Stimulated activated CD4-positive, alpha-beta T cell treated with anti-CD3 and anti-CD28 coated beads, Interleukin-1b, Interleukin-23, amount 100 ng/mL, for 48 hours (primary cell): ENCODE measurements at regions not wholly inside any gene's neighbourhood (a gene's known extent, or its start where the extent isn't known, plus 50 kb on each side); places are given as distances from the start of the nearest gene placed in this dataset.

Experiments used
- DNase-seq: peaks from one replicate; pipeline ENCODE4 v3.0.0-alpha.2; 2020

DNA sequence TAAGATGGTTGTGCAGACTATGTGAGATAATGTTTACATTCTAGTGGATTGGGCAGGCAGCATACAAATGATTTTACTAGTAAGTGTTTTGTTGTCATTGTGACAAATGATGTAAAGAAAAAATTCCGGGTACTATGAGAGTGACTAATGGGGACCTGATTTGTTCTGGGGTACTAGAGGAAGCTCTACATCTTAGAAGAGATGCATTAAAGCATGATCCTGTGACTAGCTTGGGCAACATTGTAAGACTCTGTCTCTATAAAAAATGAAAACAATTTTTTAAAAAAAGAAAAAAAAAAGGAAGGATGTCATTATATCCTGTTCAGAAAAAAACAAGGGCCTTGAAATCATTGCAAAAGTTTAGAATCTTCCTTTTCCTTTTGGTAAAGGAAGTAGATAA lies 58.1 kb upstream of the MYRIP start:
- DNase-seq: no peak

DNA sequence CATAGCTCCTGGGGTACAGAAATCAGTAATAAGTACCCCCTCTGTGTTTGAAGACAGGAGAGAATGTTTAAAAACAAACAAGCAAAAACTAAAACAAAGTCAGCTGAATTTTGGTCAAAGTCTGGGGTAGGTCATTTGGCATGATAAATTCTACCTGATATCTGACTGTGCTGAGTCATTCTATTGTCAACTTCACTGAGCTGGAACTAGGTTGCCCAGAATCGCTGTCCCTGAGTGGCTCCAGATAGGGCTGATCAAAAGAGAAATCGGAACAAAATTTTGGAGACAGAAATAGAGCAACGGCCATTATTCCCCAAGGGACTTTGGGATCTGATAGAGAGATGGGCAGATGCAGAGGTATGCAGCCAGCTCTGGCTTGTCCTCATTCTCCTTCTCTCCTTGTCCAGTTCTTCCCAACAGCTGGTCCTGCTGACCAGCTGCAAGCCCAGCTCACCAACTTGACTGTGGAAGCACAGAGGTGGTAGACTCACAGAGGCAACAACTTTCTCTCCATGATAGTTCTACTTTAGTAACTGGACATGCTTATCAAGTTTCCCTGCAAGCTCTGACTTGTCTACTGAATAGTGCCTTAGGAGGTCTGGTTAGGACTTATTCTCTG lies 57.3 kb upstream of the MYRIP start:
- no peak for DNase-seq

- no peak for DNase-seq
Measured at GRCh38 chr3:39752751-39753150, 56.7 kb upstream of the MYRIP start.

DNA sequence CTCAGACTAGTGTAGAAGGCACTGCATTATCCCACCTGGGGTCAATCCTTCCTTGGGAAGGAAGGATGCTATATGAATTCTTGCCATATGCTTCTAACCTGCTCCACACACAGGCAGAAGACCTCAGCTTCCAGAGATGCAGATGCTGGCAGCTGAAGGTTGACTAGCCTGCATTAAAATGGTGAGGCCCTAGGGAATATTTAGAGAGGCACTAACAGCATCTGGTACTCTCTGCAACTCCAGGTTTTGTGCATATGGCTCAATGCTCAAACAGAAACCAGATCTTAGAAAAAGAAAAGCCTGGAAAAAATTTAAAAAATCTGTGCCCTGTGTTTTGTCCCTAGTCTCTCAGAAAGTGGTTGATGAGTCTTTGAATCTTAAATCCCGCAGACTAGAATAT lies 56.0 kb upstream of the MYRIP start:
- no peak for DNase-seq

DNA sequence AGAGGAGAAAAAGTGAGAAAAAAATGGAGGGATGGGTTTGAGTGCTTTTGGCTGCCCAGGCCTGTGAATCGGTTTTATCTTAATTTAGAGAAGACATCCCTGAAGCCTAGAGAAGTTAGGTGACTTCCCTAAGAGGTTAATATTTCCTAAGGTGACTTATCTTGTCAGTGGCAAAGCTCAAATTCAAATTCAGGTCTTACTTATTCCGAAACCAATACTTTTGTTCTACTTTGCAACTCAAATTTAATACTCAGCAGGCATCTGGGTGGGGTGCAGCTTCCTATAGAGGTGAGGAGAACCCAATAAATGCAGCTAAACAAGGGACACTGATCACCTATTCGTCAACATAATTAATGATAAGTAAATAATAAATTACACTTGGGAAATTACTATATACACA lies 54.9 kb upstream of the MYRIP start:
- DNase-seq: no peak

- DNase-seq: no peak
Measured at GRCh38 chr3:39755100-39755499, 54.3 kb upstream of the MYRIP start.

DNA sequence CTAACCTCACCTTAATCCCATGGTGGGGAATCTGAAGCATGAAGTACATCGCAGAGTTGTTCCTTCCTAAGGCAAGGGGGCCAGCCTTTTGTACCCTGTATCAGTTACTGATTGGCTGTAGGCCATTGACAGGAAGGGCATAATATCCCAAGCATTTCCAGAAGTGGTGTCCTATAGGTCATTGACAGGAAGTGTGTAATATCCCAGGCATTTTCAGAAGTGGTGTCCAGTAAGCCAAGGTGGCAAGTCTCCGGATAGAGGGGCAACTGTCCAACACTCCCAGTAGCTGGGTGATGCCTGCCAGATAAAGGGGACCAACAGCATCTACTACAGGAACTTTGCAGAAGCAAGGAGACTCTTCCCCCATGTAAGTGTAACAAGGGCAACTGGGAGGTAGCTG lies 52.1 kb upstream of the MYRIP start:
- DNase-seq: no peak
